Smooth muscle cell (in vitro differentiated cells): ENCODE measurements at regions not wholly inside any gene's neighbourhood (a gene's known extent, or its start where the extent isn't known, plus 50 kb on each side); places are given as distances from the start of the nearest gene placed in this dataset.

Source experiments
- DNase-seq: peaks from one replicate; lab custom pipeline; 2025; ENCODE audit not compliant: unreplicated experiment; lab: John Stamatoyannopoulos, UW
- H2AFZ ChIP-seq: fragments of 200-600 bp; sonication (generic); 2 replicates; pipeline ENCODE4 v1.6.0; 2016; ENCODE audit warnings: antibody characterized with exemption, low read depth, mild to moderate bottlenecking
- H3F3A ChIP-seq: fragments of 200-600 bp; sonication (generic); 2 replicates; pipeline ENCODE4 v1.6.0; 2017; ENCODE audit warnings: antibody characterized with exemption, low read depth
- H3K27ac ChIP-seq: fragments of 200-600 bp; sonication (generic); 2 replicates; pipeline ENCODE4 v1.5.1; 2016; ENCODE audit warnings: low read depth, mild to moderate bottlenecking
- H3K27me3 ChIP-seq: fragments of 200-600 bp; sonication (generic); 2 replicates; pipeline ENCODE4 v1.6.1; 2016; ENCODE audit warnings: low read depth, mild to moderate bottlenecking
- H3K36me3 ChIP-seq: fragments of 200-600 bp; sonication (generic); 2 replicates; pipeline ENCODE4 v1.5.1; 2016; ENCODE audit warnings: low read depth
- H3K4me1 ChIP-seq: fragments of 200-600 bp; sonication (generic); 2 replicates; pipeline ENCODE4 v1.5.1; 2016; ENCODE audit warnings: low read depth
- H3K4me2 ChIP-seq: fragments of 200-600 bp; sonication (generic); 2 replicates; pipeline ENCODE4 v1.6.0; 2016; ENCODE audit warnings: mild to moderate bottlenecking
- H3K4me3 ChIP-seq: fragments of 200-600 bp; sonication (generic); 2 replicates; pipeline ENCODE4 v1.5.1; 2016; ENCODE audit warnings: mild to moderate bottlenecking
- H3K79me2 ChIP-seq: fragments of 200-600 bp; sonication (generic); 2 replicates; pipeline ENCODE4 v1.6.0; 2016; ENCODE audit warnings: low read depth, mild to moderate bottlenecking
- H3K9ac ChIP-seq: fragments of 200-600 bp; sonication (generic); 2 replicates; pipeline ENCODE4 v1.6.0; 2016; ENCODE audit warnings: low read depth
- H3K9me3 ChIP-seq: fragments of 200-600 bp; sonication (generic); replicated peaks from 2 replicates; pipeline ENCODE4 v1.5.1; 2016; ENCODE audit warnings: low read depth
- H4K20me1 ChIP-seq: fragments of 200-600 bp; sonication (generic); 2 replicates; pipeline ENCODE4 v1.6.0; 2016; ENCODE audit warnings: low read depth
- CTCF ChIP-seq: fragments of 200-600 bp; sonication (generic); IDR thresholded peaks from 2 replicates; pipeline ENCODE4 v1.5.1; 2017; ENCODE audit warnings: borderline replicate concordance, mild to moderate bottlenecking, antibody characterized with exemption; ENCODE audit not compliant: insufficient read depth, poor library complexity, severe bottlenecking
- WGBS: methylation state at CpG from one replicate; pipeline ENCODE4 v1.1.7; 2016; ENCODE audit warnings: low lambda C conversion rate; 5-methylcytosine and 5-hydroxymethylcytosine counted together

- H3K4me2 ChIP-seq, result no peak overlapping the region
- no peaks in the 10 kb centered on the region for H3K36me3 ChIP-seq
- H2AFZ ChIP-seq, result no peak overlapping the region
- no peaks in the 10 kb centered on the region for H3F3A ChIP-seq
- TF ChIP-seq CTCF, result no peak
- H3K27me3 ChIP-seq, result peaks cover 12% of the 10 kb centered on the region
- H3K4me3 ChIP-seq, result no peak overlapping the region
- H3K9me3 ChIP-seq, result no peaks in the 10 kb centered on the region
- H4K20me1 ChIP-seq, result no peaks in the 10 kb centered on the region
- WGBS, result 73% methylated on average over 1 of the region's 1 CpG
- H3K4me1 ChIP-seq, result no peaks in the 10 kb centered on the region
- H3K27ac ChIP-seq, result no peak overlapping the region
- H3K9ac ChIP-seq, result no peak overlapping the region
- H3K79me2 ChIP-seq, result no peaks in the 10 kb centered on the region
- DNase-seq, result no peak
These were observed 916.6 kb downstream of the SLC4A3 start for GRCh38 chr2:220544049-220544448.

GRCh38 chr2:220550995-220551700 is 923.7 kb downstream of the SLC4A3 start:
- Histone ChIP-seq H3K27me3 (peaks cover 7% of the 10 kb centered on the region), H3K79me2 (no peaks in the 10 kb centered on the region), H3K4me2 (no peak overlapping the region), H2AFZ (no peak overlapping the region), H3K4me1 (no peaks in the 10 kb centered on the region), H3K36me3 (no peaks in the 10 kb centered on the region), H3K9me3 (no peaks in the 10 kb centered on the region), H3K27ac (no peak overlapping the region), H3K9ac (no peak overlapping the region), H4K20me1 (no peaks in the 10 kb centered on the region), H3F3A (no peaks in the 10 kb centered on the region), H3K4me3 (no peak overlapping the region)
- no peak for DNase-seq
- TF ChIP-seq CTCF, result no peak
- WGBS, result 88% methylated on average over 2 of the region's 2 CpGs

GRCh38 chr2:220552790-220553535 is 925.5 kb downstream of the SLC4A3 start:
- Histone ChIP-seq H3K36me3 (no peaks in the 10 kb centered on the region), H3K9me3 (no peaks in the 10 kb centered on the region), H3K4me1 (no peaks in the 10 kb centered on the region), H3K4me3 (no peak overlapping the region), H3F3A (no peaks in the 10 kb centered on the region), H3K27me3 (no peaks in the 10 kb centered on the region), H3K4me2 (no peak overlapping the region), H2AFZ (no peak overlapping the region), H3K9ac (no peak overlapping the region), H4K20me1 (no peaks in the 10 kb centered on the region), H3K79me2 (no peaks in the 10 kb centered on the region), H3K27ac (no peak overlapping the region)
- TF ChIP-seq CTCF, result no peak
- no peak for DNase-seq
- 89% methylated on average over 7 of the region's 7 CpGs for WGBS
